ENCODE measurements at regions not wholly inside any gene's neighbourhood (a gene's known extent, or its start where the extent isn't known, plus 50 kb on each side); places are given as distances from the start of the nearest gene placed in this dataset.

DNA sequence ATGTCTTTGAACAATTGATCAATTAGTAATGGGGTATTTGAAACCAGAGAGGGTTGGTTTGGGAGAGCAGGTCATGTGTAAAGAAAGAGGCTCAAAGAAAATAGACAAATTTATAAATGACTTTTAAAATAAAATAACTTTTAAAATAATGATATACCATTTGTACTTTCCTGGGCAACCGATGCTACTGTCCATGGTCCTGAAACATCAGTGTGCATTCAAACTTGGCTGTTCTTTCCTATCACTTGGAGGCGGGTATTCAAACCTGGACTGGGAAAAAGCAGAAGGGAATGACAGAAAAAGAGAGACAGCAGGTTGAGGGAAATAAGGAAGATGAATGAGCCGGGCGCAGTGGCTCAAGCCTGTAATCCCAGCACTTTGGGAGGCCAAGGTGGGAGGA is 1446.4 kb upstream of the WWC1 start:
- no peak overlapping the region for H3K4me3 ChIP-seq
- TF ChIP-seq, protein P1, sequence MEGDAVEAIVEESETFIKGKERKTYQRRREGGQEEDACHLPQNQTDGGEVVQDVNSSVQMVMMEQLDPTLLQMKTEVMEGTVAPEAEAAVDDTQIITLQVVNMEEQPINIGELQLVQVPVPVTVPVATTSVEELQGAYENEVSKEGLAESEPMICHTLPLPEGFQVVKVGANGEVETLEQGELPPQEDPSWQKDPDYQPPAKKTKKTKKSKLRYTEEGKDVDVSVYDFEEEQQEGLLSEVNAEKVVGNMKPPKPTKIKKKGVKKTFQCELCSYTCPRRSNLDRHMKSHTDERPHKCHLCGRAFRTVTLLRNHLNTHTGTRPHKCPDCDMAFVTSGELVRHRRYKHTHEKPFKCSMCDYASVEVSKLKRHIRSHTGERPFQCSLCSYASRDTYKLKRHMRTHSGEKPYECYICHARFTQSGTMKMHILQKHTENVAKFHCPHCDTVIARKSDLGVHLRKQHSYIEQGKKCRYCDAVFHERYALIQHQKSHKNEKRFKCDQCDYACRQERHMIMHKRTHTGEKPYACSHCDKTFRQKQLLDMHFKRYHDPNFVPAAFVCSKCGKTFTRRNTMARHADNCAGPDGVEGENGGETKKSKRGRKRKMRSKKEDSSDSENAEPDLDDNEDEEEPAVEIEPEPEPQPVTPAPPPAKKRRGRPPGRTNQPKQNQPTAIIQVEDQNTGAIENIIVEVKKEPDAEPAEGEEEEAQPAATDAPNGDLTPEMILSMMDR (IDR thresholded peaks at IDR 0.05): no peak
- H3K27ac ChIP-seq: no peak overlapping the region
- DNase-seq (ENCODE audit: low spot score): no peak

DNA sequence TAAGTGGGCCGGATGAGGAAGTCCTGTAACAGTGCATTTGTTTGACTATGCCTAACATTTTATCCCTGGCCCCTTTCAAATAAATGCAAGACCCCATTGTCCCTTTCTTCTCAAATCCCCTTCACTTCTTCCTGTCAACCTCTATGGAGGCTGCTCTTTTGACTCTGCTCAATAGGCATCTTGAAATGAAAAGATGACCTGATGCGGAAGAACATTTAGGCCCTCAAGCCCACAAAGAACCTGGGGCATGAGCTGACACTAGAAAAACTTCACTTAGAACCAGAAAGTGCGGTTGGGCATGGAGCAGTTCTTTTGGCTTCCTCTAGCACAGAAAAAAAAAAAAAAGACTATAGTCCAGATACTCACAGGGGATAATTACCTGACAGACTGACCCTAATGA is 1434.7 kb upstream of the WWC1 start:
- Histone ChIP-seq H3K27ac (no peak overlapping the region), H3K4me3 (no peak overlapping the region)
- DNase-seq (ENCODE audit: low spot score): no peak
- TF ChIP-seq, protein P1 (IDR thresholded peaks at IDR 0.05): no peak

DNA sequence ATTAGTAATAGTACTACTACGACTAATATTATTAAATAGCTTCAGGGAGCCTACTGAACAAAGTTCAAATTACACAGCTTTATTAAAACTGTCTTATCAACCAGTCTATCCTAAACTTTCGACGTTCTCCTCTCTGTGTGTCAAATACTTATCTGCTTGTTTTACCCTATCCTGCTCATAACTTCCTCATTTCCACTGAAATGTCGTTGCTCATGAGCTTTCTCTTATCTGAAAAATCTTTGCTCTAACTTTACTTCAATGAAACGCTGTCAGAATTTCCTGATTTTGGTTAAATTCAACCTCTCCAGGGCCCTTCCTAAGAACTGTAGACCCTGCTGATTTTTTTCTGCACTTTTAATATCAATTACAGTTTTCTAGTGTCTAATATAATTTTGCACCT is 1431.0 kb upstream of the WWC1 start:
- no peak for DNase-seq (ENCODE audit: low spot score)
- H3K4me3 ChIP-seq: no peak overlapping the region
- no peak overlapping the region for H3K27ac ChIP-seq
- TF ChIP-seq, protein P1 (IDR thresholded peaks at IDR 0.05): no peak

DNA sequence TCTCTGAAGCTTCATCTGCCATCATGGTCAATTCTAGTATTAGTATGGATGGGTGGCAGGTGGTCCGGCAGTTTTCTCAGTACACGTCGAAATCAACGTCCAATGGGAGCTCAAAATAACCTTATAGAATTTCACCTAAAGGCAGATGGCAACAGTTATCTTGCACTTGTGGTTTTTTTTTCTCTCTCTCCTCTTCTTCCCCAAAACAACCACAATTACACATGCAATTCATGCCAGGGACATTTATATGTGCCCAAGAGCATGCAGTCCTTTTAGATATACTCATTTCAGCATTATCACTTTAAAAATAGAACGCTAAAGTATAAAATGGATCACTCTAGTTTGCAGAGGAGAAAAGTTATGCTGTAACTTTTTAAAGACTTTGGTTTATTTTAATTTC is 1428.9 kb upstream of the WWC1 start:
- no peak for DNase-seq (ENCODE audit: low spot score)
- TF ChIP-seq, protein P1 (IDR thresholded peaks at IDR 0.05): no peak
- Histone ChIP-seq H3K27ac (no peak overlapping the region), H3K4me3 (no peak overlapping the region)

DNA sequence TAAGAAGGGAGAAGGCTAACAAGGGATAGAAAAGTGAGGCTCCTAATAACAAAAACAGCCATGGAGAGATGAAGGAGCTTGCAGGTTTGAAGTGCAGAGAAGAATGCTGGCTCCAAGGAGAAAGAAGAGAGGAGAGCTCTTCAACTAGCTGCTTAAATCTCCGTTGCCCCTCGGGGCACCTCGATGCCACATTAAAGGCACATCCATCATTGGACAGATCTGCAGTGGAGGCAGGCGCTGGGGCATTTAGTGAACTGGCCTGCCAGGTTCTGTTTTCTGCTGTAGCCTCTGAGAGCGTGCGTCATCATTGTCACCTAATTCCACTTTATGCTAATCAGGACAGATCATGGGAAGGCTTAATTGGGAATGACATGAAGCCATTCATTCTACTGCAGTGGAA is 1426.2 kb upstream of the WWC1 start:
- Histone ChIP-seq H3K27ac (no peak overlapping the region), H3K4me3 (no peak overlapping the region)
- TF ChIP-seq, protein P1 (IDR thresholded peaks at IDR 0.05): no peak
- no peak for DNase-seq (ENCODE audit: low spot score)

GRCh38 chr5:166880456-166880855 is 1411.0 kb upstream of the WWC1 start:
- no peak overlapping the region for H3K4me3 ChIP-seq
- DNase-seq (ENCODE audit: low spot score): no peak
- no peak overlapping the region for H3K27ac ChIP-seq
- TF ChIP-seq, protein P1 (IDR thresholded peaks at IDR 0.05): no peak

GRCh38 chr5:166881802-166882201 is 1409.6 kb upstream of the WWC1 start:
- TF ChIP-seq, protein P1 (IDR thresholded peaks at IDR 0.05): no peak
- no peak for DNase-seq (ENCODE audit: low spot score)
- Histone ChIP-seq H3K27ac (no peak overlapping the region), H3K4me3 (no peak overlapping the region)
